GM12878 (cell line): ENCODE measurements at regions not wholly inside any gene's neighbourhood (a gene's known extent, or its start where the extent isn't known, plus 50 kb on each side); places are given as distances from the start of the nearest gene placed in this dataset.

Experiments used
- PAX5 ChIP-seq: IDR thresholded peaks from 2 replicates; pipeline ENCODE4 v1.6.1; 2011; ENCODE audit warnings: low read depth, low read length, borderline replicate concordance
- TARDBP ChIP-seq: IDR thresholded peaks from 2 replicates; pipeline ENCODE4 v1.6.1; 2016; ENCODE audit warnings: borderline replicate concordance
- ZNF592 ChIP-seq: fragments of 450-650 bp; IDR thresholded peaks from 2 replicates; pipeline ENCODE4 v1.6.1; 2017; ENCODE audit warnings: mild to moderate bottlenecking, moderate library complexity

- TF ChIP-seq ZNF592 (no peak), PAX5 (no peak), TARDBP (no peak)
These were observed 120.8 kb downstream of the SOX1 start for GRCh38 chr13:112187527-112188297.
